ENCODE measurements at regions not wholly inside any gene's neighbourhood (a gene's known extent, or its start where the extent isn't known, plus 50 kb on each side); places are given as distances from the start of the nearest gene placed in this dataset.

- no peak overlapping the region for H3K27ac ChIP-seq (ENCODE audit: low read depth, low read length)
- no peaks in the 10 kb centered on the region for H4K20me1 ChIP-seq (replicated peaks in 1 of 2; ENCODE audit: control insufficient read depth in 1 of 2, insufficient read depth in 2 of 2, low read length in 2 of 2)
- H2BK20ac ChIP-seq (ENCODE audit: low read length): no peak overlapping the region
- H3K14ac ChIP-seq (ENCODE audit: insufficient read length): no peak overlapping the region
- no peak overlapping the region for H3K4ac ChIP-seq (replicated peaks; ENCODE audit: insufficient read length, low read depth, low read length)
- H3K79me1 ChIP-seq (ENCODE audit: low read depth, low read length): no peaks in the 10 kb centered on the region
- H2AFZ ChIP-seq (ENCODE audit: low read length): no peak overlapping the region
- no peak overlapping the region for H3K4me2 ChIP-seq (ENCODE audit: insufficient read depth in 1 of 2, low read depth in 2 of 2, low read length in 2 of 2)
- no peaks in the 10 kb centered on the region for H3K27me3 ChIP-seq (replicated peaks in 1 of 4; ENCODE audit: control insufficient read depth in 3 of 4, extremely low read depth in 1 of 4, insufficient read depth in 3 of 4, low read length in 3 of 4)
- ChIA-PET CTCF (ENCODE audit: partially characterized antibody) (interaction anchor here (0.6 kb wide), 1 partner anchor 640 kb away, joined by 3 read pairs; no protein-coding TSS in a partner anchor), POLR2A (ENCODE audit: partially characterized antibody) (no interaction called here)
- no peak overlapping the region for H2BK120ac ChIP-seq (replicated peaks; ENCODE audit: low read depth, low read length)
- H2BK15ac ChIP-seq (ENCODE audit: low read length): no peak overlapping the region
- H4K91ac ChIP-seq (replicated peaks; ENCODE audit: insufficient read length, low read length): no peak overlapping the region
- no peak overlapping the region for H2AK5ac ChIP-seq (ENCODE audit: low read depth, low read length)
- no peaks in the 10 kb centered on the region for H3K79me2 ChIP-seq (ENCODE audit: control insufficient read depth in 1 of 2, insufficient read depth in 2 of 2, low read length in 2 of 2)
- H3K36me3 ChIP-seq (ENCODE audit: control insufficient read depth in 2 of 4, insufficient read depth in 4 of 4, low read length in 3 of 4): no peaks in the 10 kb centered on the region
- no peaks in the 10 kb centered on the region for H3K23me2 ChIP-seq (ENCODE audit: low read depth, low read length)
- H3K9ac ChIP-seq (replicated peaks in 1 of 4; ENCODE audit: extremely low read depth in 1 of 4, low read depth in 3 of 4, low read length in 3 of 4): no peak overlapping the region
- H2BK5ac ChIP-seq (ENCODE audit: low read depth, low read length): no peak overlapping the region
- 85% methylated on average over 4 of the region's 4 CpGs; no CpG with 5 or more reads in 1 of the 2 experiments for WGBS, 2 experiments (ENCODE audit: extremely low coverage in 1 of 2, insufficient coverage in 1 of 2, insufficient read length in 1 of 2, insufficient replicate concordance in 2 of 2, low coverage in 1 of 2, low lambda C conversion rate in 2 of 2, missing lambda C conversion rate in 1 of 2)
- H4K5ac ChIP-seq (ENCODE audit: insufficient read length, low read depth, low read length): no peak overlapping the region
- DNase-seq (ENCODE audit: low read depth in 1 of 2, low spot score in 2 of 2) (no peak), FAIRE-seq (no peak)
- no peak overlapping the region for H4K8ac ChIP-seq (ENCODE audit: extremely low read depth, insufficient read depth, low read length)
- H3K18ac ChIP-seq (ENCODE audit: extremely low read depth, low read length): no peak overlapping the region
- no peaks in the 10 kb centered on the region for H3K9me3 ChIP-seq (ENCODE audit: insufficient read depth in 2 of 2, low read depth in 1 of 2, low read length in 1 of 2)
- H3K4me1 ChIP-seq (replicated peaks in 1 of 4; ENCODE audit: control insufficient read depth in 3 of 4, insufficient read depth in 4 of 4, low read length in 3 of 4): no peaks in the 10 kb centered on the region
- TF ChIP-seq BRCA1 (IDR thresholded peaks at IDR 0.05; ENCODE audit: low read depth, low read length): no peak
- no peak for TF ChIP-seq EP300 (IDR thresholded peaks at IDR 0.05; ENCODE audit: borderline replicate concordance in 1 of 2, low read depth in 2 of 2, low read length in 2 of 2)
- TF ChIP-seq SRF (IDR thresholded peaks at IDR 0.05; ENCODE audit: low read depth, low read length): no peak
- TF ChIP-seq TEAD4 (IDR thresholded peaks at IDR 0.05; ENCODE audit: low read depth, low read length): no peak
- TF ChIP-seq TBP (IDR thresholded peaks at IDR 0.05; ENCODE audit: low read depth, low read length): no peak
- TF ChIP-seq RXRA (IDR thresholded peaks at IDR 0.05; ENCODE audit: insufficient read depth, low read depth, low read length): no peak
- no peak for TF ChIP-seq POLR2A (IDR thresholded peaks at IDR 0.05; ENCODE audit: control extremely low read depth in 1 of 2, low read depth in 2 of 2, low read length in 2 of 2)
- no peak for TF ChIP-seq NRF1 (IDR thresholded peaks at IDR 0.05; ENCODE audit: low read depth, low read length)
- TF ChIP-seq, protein P1, sequence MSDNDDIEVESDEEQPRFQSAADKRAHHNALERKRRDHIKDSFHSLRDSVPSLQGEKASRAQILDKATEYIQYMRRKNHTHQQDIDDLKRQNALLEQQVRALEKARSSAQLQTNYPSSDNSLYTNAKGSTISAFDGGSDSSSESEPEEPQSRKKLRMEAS (IDR thresholded peaks at IDR 0.05): no peak
- no peak for TF ChIP-seq CTBP2 (IDR thresholded peaks at IDR 0.05; ENCODE audit: borderline replicate concordance, insufficient read depth, insufficient read length, low read length)
- no peak for TF ChIP-seq SIX5 (IDR thresholded peaks at IDR 0.05; ENCODE audit: low read depth, low read length)
- no peak for TF ChIP-seq SUZ12 (IDR thresholded peaks at IDR 0.05; ENCODE audit: low read length)
- TF ChIP-seq SP2 (IDR thresholded peaks at IDR 0.05; ENCODE audit: low read length): no peak
- TF ChIP-seq YY1 (IDR thresholded peaks at IDR 0.05; ENCODE audit: low read depth, low read length): no peak
- TF ChIP-seq EZH2 (IDR thresholded peaks at IDR 0.05; ENCODE audit: low read depth, low read length, severe bottlenecking): no peak
- TF ChIP-seq ZNF274 (IDR thresholded peaks at IDR 0.05; ENCODE audit: borderline replicate concordance, extremely low read depth, low read length): no peak
- no peak for TF ChIP-seq SP4 (IDR thresholded peaks at IDR 0.05; ENCODE audit: low read length)
- no peak overlapping the region for H3K4me3 ChIP-seq (ENCODE audit: extremely low read depth in 1 of 4, insufficient read depth in 2 of 4, low read depth in 3 of 4, low read length in 4 of 4)
- H3K23ac ChIP-seq (ENCODE audit: insufficient read length): no peak overlapping the region
- H3K56ac ChIP-seq (replicated peaks; ENCODE audit: insufficient read length, low read depth, low read length): no peak overlapping the region
- no peak overlapping the region for H2BK12ac ChIP-seq (ENCODE audit: low read depth, low read length)
Measured at GRCh38 chr5:99247346-99247745, 318.5 kb upstream of the CHD1 start.

Data from H1 (cell line).